Activated T-cell treated with anti-CD3 and anti-CD28 coated beads, Interleukin-2, amount 50 U/mL, for 72 hours (primary cell): ENCODE measurements at regions not wholly inside any gene's neighbourhood (a gene's known extent, or its start where the extent isn't known, plus 50 kb on each side); places are given as distances from the start of the nearest gene placed in this dataset.
"Not testable (repeated sequence)": the region's sequence is repeated elsewhere in the genome, so short reads cannot be mapped to it uniquely, and the experiment has no call there.

Experiments used
- ATAC-seq, 2 donors: fragments of 150-1000 bp; cut with Tn5 transposase; replicated peaks in 1 of 2; 2 replicates each; pipeline ENCODE4 v1.10.0; 2021; ENCODE audit warnings: moderate library complexity in 2 of 2, mild to moderate bottlenecking in 1 of 2
- DNase-seq, 2 donors: peaks; one replicate each; pipeline ENCODE4 v3.0.0; 2021 to 2022; ENCODE audit warnings: mixed read lengths in 1 of 2
- H3K27ac Mint-ChIP-seq: one replicate; pipeline ENCODE4 v1.8.0; 2022; ENCODE audit warnings: mild to moderate bottlenecking, moderate library complexity, mixed read lengths
- H3K27me3 Mint-ChIP-seq: one replicate; pipeline ENCODE4 v1.8.0; 2022; ENCODE audit warnings: low read depth, mixed read lengths
- H3K36me3 Mint-ChIP-seq, 2 donors: one replicate each; pipeline ENCODE4 v1.8.0; 2022; ENCODE audit warnings: mixed read lengths in 2 of 2, mild to moderate bottlenecking in 1 of 2; ENCODE audit not compliant: insufficient read depth in 2 of 2
- H3K4me1 Mint-ChIP-seq: one replicate; pipeline ENCODE4 v1.8.0; 2022; ENCODE audit warnings: low read depth, mixed read lengths
- H3K4me3 Mint-ChIP-seq, 2 donors: one replicate each; pipeline ENCODE4 v1.8.0; 2022; ENCODE audit warnings: mild to moderate bottlenecking in 2 of 2, mixed read lengths in 2 of 2, moderate library complexity in 2 of 2
- H3K9me3 Mint-ChIP-seq, 2 donors: one replicate each; pipeline ENCODE4 v1.8.0; 2022; ENCODE audit warnings: mixed read lengths in 2 of 2

DNA sequence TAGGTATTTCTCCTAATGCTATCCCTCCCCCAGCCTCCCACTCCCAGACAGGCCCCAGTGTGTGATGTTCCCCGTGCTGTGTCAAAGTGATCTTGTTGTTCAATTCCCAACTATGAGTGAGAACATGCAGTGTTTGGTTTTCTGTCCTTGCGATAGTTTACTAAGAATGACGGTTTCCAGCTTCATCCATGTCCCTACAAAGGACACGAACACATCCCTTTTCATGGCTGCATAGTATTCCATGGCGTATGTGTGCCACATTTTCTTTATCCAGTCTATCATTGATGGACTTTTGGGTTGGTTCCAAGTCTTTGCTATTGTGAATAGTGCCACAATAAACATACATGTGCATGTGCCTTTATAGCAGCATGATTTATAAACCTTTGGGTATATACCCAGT is 999.3 kb upstream of the ZEB2 start:
- H3K4me1 Mint-ChIP-seq, H3K36me3 Mint-ChIP-seq, H3K4me3 Mint-ChIP-seq, H3K27me3 Mint-ChIP-seq, DNase-seq, ATAC-seq, H3K27ac Mint-ChIP-seq: not testable (repeated sequence)
- peaks cover 4 to 12% of the 10 kb centered on the region in 2 donors for H3K9me3 Mint-ChIP-seq

DNA sequence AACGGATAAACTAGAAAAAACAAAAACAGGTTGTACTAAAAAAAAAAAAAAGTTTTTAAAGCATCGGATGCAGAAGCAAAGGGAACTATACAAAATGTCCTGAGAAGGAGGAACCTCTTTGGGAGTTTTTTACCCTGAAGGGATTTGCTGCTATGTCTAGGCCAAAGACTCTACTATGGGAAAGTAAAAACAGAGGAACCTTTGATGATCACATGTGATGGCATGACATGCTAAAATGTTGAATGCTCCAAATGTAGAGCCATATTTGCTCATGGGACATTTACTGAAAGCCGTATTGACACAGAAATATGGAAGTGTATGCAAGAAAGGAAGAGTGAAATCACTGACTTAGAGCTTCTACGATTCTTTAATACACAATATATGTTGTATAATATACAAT is 992.0 kb upstream of the ZEB2 start:
- no peaks in the 10 kb centered on the region for H3K4me1 Mint-ChIP-seq
- no peaks in the 10 kb centered on the region for H3K36me3 Mint-ChIP-seq
- H3K4me3 Mint-ChIP-seq, result no peak overlapping the region
- ATAC-seq (no peak), DNase-seq (no peak)
- no peak overlapping the region for H3K27ac Mint-ChIP-seq
- peaks cover 0 to 1% of the 10 kb centered on the region in 2 donors for H3K9me3 Mint-ChIP-seq
- H3K27me3 Mint-ChIP-seq, result no peaks in the 10 kb centered on the region

DNA sequence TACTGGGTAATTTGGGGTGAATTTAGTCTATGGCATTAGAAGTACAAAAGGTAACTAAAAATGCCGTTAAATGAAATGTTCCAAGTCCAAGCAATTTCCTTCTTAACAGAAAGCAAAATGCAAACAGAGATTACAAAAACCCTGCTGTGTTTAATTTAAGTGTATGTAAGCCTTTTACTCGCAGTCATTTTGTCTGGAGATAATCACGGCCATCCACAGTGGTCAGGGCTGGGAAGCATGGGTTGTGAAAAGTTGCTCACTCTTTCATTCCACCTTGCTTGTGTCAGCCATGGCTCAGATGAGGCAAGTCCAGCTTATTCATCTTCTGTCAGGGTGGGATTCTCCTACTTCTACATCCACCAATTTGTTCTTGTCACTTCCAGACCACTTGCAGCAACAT is 983.6 kb upstream of the ZEB2 start:
- ATAC-seq, result no peak
- no peaks in the 10 kb centered on the region for H3K27me3 Mint-ChIP-seq
- H3K36me3 Mint-ChIP-seq, result no peaks in the 10 kb centered on the region
- H3K4me1 Mint-ChIP-seq, result no peaks in the 10 kb centered on the region
- no peak overlapping the region for H3K4me3 Mint-ChIP-seq
- peaks cover 0 to 2% of the 10 kb centered on the region in 2 donors for H3K9me3 Mint-ChIP-seq
- H3K27ac Mint-ChIP-seq, result no peak overlapping the region
- DNase-seq, result no peak

DNA sequence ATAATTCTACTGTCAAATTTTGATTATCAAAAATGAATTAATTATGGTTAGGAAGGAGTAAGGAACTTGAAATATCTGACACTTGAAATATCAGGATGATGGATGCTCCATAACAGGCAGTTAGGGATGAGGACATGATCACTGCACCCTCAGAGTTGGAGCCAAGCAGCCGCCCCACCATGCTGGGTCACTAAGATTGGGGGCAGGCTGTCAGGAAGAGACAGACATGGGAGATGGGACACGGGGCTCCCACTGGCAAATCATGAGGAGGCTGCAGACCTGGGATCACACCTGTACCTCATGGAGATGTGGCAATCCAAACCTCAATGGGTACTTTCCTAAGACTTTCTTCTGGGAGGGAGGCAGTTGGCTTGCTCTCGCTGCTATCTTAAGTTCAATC is 982.0 kb upstream of the ZEB2 start:
- no peaks in the 10 kb centered on the region for H3K27me3 Mint-ChIP-seq
- no peak overlapping the region for H3K27ac Mint-ChIP-seq
- H3K36me3 Mint-ChIP-seq, result no peaks in the 10 kb centered on the region
- ATAC-seq (no peak), DNase-seq (no peak)
- H3K4me3 Mint-ChIP-seq, result no peak overlapping the region
- peaks cover 2% of the 10 kb centered on the region in 2 donors for H3K9me3 Mint-ChIP-seq
- no peaks in the 10 kb centered on the region for H3K4me1 Mint-ChIP-seq

DNA sequence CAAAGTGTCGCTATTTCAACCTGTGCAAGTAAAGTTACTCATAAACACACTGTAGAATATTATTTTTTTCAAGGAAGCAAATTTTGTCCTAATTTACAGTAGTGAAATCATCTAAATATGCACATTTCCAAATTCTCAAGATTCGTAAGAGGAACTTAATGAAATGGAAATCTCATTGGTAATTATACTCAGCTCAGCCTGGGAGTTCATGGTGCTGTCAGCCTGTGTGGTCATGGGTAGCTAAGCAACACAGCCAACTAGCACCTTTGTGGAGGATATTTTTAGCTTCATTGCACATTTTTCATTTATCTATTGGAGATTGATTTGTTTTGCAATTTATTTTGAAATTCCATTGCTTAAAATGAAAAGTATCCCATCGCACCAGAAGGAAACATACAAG is 975.7 kb upstream of the ZEB2 start:
- Mint-ChIP-seq H3K4me3 (no peak overlapping the region), H3K27ac (no peak overlapping the region), H3K36me3 (no peaks in the 10 kb centered on the region), H3K27me3 (no peaks in the 10 kb centered on the region), H3K9me3 (peaks cover 1 to 6% of the 10 kb centered on the region in 2 donors), H3K4me1 (no peaks in the 10 kb centered on the region)
- no peak for DNase-seq
- no peak for ATAC-seq

DNA sequence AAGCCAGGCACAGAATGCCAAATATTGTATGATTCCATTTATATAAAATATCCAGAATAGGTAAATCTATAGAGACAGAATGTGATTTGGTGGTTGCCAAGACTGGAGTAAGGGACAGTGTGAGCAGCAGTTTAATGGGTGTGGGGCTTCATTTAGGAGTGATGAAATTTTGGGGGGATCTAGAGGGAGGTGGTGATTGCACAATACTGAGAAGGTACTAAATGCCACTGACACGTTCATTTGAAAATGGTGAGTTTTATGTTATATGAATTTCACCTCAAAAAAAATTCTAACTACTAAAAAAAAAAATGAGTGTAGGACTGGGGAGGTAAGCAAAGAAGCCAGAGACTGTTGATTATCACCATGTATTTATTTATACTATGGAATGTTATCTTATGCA is 974.5 kb upstream of the ZEB2 start:
- Mint-ChIP-seq H3K36me3 (no peaks in the 10 kb centered on the region), H3K27ac (no peak overlapping the region), H3K27me3 (no peaks in the 10 kb centered on the region), H3K4me1 (no peaks in the 10 kb centered on the region), H3K4me3 (no peak overlapping the region), H3K9me3 (peaks cover 1 to 6% of the 10 kb centered on the region in 2 donors)
- ATAC-seq (no peak), DNase-seq (no peak)

DNA sequence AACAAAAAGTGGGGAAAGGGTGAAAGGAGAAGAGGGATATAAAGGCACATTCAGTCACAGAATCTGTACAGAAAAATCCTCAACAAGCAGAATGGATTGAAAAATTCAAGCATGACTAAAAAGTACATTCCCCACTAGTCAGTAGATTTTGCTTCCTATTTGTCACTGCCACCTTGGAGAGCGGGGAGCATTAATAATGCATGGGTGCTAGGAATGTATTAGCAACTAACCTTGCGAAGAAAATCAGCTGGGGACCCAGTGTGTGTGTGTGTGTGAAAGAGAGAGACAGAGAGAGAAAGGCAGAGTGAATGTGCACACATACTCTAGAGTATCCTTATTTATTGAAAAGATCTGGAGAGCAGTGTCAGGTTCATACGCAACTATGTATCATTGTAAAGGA is 968.7 kb upstream of the ZEB2 start:
- H3K4me3 Mint-ChIP-seq, result no peak overlapping the region
- H3K27ac Mint-ChIP-seq, result no peak overlapping the region
- DNase-seq, result no peak
- no peak for ATAC-seq
- no peaks in the 10 kb centered on the region for H3K27me3 Mint-ChIP-seq
- no peaks in the 10 kb centered on the region for H3K4me1 Mint-ChIP-seq
- H3K9me3 Mint-ChIP-seq, result peaks cover 1 to 4% of the 10 kb centered on the region in 2 donors
- H3K36me3 Mint-ChIP-seq, result no peaks in the 10 kb centered on the region

DNA sequence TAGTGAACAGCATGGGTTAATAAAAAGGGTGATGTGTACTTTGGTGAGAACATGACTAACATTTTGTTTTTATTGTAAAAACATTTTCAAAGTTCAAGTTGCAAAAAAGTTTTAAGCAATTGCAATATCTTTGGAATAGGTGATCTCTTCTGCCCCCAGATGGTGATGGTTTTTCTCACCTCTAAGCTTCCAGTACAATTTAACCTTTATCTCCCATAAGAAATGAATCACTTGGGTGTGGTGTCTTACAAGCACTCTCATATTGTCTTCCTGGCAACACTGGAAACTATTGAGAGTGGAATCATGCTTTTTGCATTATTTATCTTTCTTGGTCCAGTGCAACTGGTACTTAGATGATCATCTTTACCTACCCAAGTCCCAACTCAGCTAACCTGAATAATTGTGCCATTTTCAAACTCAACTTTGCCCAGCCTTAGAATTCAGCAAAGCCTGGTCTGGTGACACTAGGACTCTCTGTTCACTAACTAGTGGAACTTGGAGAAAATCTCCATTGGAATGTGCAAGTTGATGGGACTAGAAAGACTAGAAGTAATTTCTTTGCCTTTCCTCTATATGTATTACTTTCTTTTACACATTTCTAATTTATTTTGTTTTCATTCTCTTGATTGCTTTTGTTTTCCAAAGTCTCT is 964.7 kb upstream of the ZEB2 start:
- Mint-ChIP-seq H3K4me3 (no peak overlapping the region), H3K27me3 (no peaks in the 10 kb centered on the region)

DNA sequence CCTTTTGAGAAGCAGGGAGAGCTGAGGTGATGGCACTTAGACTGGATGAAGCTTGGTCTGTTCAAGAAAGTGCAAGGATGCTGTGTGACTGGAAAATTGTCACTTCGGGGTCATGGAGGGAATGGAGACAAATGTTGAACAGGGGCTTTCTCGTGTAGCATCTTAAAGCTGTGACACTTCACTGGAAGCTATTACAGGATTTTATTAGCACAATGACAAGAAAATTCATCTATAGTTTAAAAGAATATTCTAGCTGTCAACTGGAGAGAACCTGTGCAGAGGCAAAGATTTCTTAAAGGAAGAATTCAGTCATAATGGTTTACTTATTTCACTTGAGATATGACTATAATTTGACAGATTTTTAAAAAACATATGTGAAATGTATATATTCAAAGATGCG is 963.9 kb upstream of the ZEB2 start:
- DNase-seq, result no peak
- H3K9me3 Mint-ChIP-seq, result no peaks in the 10 kb centered on the region
- H3K36me3 Mint-ChIP-seq, result no peaks in the 10 kb centered on the region
- H3K27me3 Mint-ChIP-seq, result no peaks in the 10 kb centered on the region
- ATAC-seq, result no peak
- H3K4me3 Mint-ChIP-seq, result no peak overlapping the region
- H3K27ac Mint-ChIP-seq, result no peak overlapping the region
- no peaks in the 10 kb centered on the region for H3K4me1 Mint-ChIP-seq

More for the DNA sequence above, 964.7 kb upstream of the ZEB2 start:
- Mint-ChIP-seq H3K4me1 (no peaks in the 10 kb centered on the region), H3K9me3 (no peaks in the 10 kb centered on the region), H3K36me3 (no peaks in the 10 kb centered on the region), H3K27ac (no peak overlapping the region)
- DNase-seq (no peak), ATAC-seq (peak; percentile 27 to 58)

DNA sequence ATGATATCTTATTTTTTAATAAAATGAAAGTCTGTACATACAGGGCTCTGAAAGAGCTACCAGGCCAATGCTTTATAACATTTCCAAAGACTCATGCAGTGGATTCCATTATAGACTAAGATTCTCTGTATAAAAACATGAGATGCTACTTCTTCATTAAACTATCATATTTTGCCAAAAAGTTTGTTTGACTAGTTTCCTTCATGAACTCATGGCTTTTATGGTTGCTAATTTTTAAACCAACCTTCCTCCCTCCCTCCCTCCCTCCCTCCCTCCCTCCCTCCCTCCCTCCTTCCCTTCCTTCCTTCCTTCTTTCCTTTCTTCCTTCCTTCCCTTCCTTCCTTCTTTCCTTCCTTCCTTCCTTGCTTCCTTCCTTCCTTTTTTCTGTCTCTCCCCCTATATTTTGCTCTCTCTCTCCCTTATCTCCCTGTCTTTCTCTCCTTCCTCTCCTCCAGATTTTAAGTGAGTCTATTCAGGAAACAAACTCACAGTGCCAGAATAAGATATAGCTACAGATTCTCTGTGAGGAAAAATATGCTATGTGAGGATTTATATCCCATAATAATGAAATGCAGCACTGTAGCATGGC is 961.5 kb upstream of the ZEB2 start:
- H3K36me3 Mint-ChIP-seq, result no peaks in the 10 kb centered on the region
- no peak overlapping the region for H3K4me3 Mint-ChIP-seq
- H3K27ac Mint-ChIP-seq, result no peak overlapping the region
- no peaks in the 10 kb centered on the region for H3K27me3 Mint-ChIP-seq
- H3K4me1 Mint-ChIP-seq, result no peaks in the 10 kb centered on the region
- peaks cover 1 to 2% of the 10 kb centered on the region in 2 donors for H3K9me3 Mint-ChIP-seq
- DNase-seq, result no peak
- ATAC-seq, result no peak

DNA sequence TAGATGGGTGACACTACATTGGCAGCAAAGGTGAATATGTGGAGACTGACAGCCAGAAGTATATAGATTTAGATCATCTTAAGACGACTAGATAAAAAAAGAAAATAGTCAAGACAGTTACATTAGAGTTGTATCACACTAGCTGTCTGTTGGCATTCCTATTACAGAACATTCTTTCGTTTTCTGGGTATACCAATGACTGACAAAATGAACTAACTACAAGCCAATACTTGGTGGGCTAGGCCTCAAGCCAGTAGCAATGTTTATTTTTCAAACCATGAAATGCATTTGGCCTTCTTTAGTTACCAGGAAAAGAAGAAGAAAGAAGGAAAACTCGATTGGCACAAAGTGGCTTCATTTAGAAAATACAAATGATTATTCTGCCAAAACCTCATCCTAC is 944.9 kb upstream of the ZEB2 start:
- DNase-seq (no peak), ATAC-seq (no peak)
- H3K36me3 Mint-ChIP-seq, result no peaks in the 10 kb centered on the region
- H3K4me3 Mint-ChIP-seq, result no peak overlapping the region
- H3K4me1 Mint-ChIP-seq, result no peaks in the 10 kb centered on the region
- H3K27ac Mint-ChIP-seq, result no peak overlapping the region
- peaks cover 2 to 7% of the 10 kb centered on the region in 2 donors for H3K9me3 Mint-ChIP-seq
- no peaks in the 10 kb centered on the region for H3K27me3 Mint-ChIP-seq

DNA sequence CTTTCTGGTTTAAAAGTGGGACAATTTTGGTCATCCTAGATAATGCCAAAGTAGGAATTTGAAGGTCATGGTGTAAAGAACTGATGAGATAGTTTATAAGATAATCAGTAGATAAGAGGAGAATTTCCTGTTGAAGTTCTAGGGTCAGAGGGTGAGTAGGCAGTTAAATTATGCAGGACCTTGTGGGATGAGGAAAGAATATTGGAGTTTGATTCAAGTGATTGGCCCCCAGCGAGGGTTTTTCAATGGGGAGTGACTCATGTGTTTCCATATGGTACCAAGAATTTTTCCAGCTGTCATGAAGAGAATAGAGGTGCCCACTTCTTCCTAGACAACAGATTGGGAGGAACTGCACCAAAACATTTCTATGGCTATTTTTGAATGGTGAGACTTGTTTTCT is 940.2 kb upstream of the ZEB2 start:
- H3K27me3 Mint-ChIP-seq, result no peaks in the 10 kb centered on the region
- H3K36me3 Mint-ChIP-seq, result no peaks in the 10 kb centered on the region
- H3K9me3 Mint-ChIP-seq, result peaks cover 2 to 7% of the 10 kb centered on the region in 2 donors
- no peak for ATAC-seq
- H3K4me3 Mint-ChIP-seq, result no peak overlapping the region
- no peak for DNase-seq
- H3K27ac Mint-ChIP-seq, result no peak overlapping the region
- H3K4me1 Mint-ChIP-seq, result no peaks in the 10 kb centered on the region

DNA sequence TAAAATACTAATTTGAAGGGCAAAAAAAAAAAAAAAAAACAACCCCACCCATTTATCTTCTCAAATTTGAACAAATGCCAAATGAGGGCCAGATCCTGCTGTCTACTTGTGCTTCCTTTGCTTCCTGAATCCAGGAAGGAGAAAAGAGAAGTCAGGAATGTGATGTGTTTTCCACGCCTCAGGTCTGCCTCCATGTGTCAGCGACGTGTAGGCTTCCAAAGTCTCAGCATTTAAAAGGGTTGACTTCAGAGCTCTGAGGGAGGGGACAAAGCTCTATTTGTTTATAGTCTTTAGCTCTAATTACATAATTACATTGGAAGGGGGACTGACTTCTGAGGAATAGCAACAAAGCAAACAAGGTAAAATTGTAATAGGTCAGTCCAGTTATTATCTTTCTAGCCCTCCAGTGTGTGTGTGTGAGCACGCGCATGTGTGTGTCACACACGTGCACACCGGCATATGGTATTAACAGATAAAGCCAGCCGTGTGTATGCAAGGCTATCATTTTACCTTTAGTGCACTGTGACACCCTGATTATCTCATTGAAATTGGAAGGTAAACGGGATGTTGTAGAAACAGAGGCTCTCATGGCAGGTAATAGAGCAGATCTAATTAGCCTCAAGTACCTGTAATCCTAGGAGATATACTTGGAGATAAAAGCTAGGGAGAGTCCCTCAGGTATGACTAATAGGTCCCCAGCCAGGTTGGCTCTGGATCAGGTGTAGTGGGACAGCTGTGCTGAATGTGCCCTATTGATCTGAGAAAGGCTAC is 911.4 kb upstream of the ZEB2 start:
- H3K27ac Mint-ChIP-seq, result no peak overlapping the region
- no peak for ATAC-seq

More for the DNA sequence above, 911.4 kb upstream of the ZEB2 start:
- Mint-ChIP-seq H3K4me1 (no peaks in the 10 kb centered on the region), H3K9me3 (peaks cover 0 to 5% of the 10 kb centered on the region in 2 donors), H3K4me3 (no peak overlapping the region), H3K27me3 (no peaks in the 10 kb centered on the region), H3K36me3 (peaks cover 0 to 2% of the 10 kb centered on the region in 2 donors)
- DNase-seq, result no peak
